ENCODE measurements at regions not wholly inside any gene's neighbourhood (a gene's known extent, or its start where the extent isn't known, plus 50 kb on each side); places are given as distances from the start of the nearest gene placed in this dataset.

DNA sequence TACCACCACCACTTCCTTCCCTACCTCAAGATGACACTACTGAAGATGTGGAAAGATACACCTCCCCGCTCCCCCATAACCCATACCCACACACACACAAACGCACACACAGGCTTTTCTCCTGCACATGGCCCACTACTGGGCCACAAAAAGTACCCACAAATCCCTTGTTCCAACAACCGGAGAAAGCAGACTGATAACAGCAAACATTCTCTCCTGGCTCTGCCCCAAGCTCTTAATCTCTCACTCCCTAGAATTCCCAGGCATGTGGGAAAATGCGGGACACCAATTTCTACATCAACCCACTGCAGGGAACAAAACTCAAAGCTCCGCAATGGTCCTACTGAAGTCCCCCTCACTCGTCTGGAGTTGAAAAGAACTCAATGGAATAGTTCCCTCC is 611.0 kb upstream of the KLF4 start:
- Histone ChIP-seq H3K27me3 (ENCODE audit: control insufficient read depth in 4 of 4, insufficient read depth in 4 of 4, low read length in 3 of 4) (no peaks in the 10 kb centered on the region), H3K27ac (ENCODE audit: low read depth in 1 of 2, low read length in 2 of 2) (no peak overlapping the region), H3K36me3 (ENCODE audit: control insufficient read depth in 4 of 4, insufficient read depth in 3 of 4, low read depth in 1 of 4, low read length in 3 of 4) (no peaks in the 10 kb centered on the region), H3K9me3 (ENCODE audit: control insufficient read depth in 4 of 4, low read length in 3 of 4) (no peaks in the 10 kb centered on the region), H3K4me1 (ENCODE audit: control insufficient read depth in 4 of 4, insufficient read depth in 4 of 4, low read length in 3 of 4) (no peaks in the 10 kb centered on the region), H3K9ac (ENCODE audit: low read depth in 1 of 2, low read length in 2 of 2) (no peak overlapping the region), H3K4me3 (ENCODE audit: low read depth in 1 of 3, low read length in 3 of 3) (no peak overlapping the region)
- no peak for DNase-seq (ENCODE audit: low spot score)
- WGBS, result 67% methylated on average over 6 of the region's 6 CpGs
- no peak for TF ChIP-seq EGR1 (IDR thresholded peaks at IDR 0.05; ENCODE audit: low read depth in 2 of 2)

DNA sequence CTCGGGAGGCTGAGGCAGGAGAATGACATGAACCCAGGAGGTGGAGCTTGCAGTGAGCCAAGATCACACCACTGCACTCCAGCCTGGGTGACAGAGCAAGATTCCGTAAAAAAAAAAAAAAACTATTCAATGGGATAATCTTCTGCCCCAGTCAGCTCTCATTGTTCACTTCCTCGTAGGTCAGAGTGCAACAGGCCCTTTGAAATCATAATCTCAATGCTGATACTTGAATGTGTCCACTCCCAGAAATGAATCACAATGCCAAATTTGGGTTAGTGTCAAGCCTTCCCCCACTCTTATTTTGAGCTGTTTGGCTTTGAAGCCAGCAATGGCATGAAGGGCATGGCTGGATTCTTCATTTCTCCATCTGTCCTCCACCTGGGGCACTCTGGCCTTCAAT is 610.3 kb upstream of the KLF4 start:
- Histone ChIP-seq H3K9me3 (ENCODE audit: control insufficient read depth in 4 of 4, low read length in 3 of 4) (no peaks in the 10 kb centered on the region), H3K4me3 (ENCODE audit: low read depth in 1 of 3, low read length in 3 of 3) (no peak overlapping the region), H3K27me3 (ENCODE audit: control insufficient read depth in 4 of 4, insufficient read depth in 4 of 4, low read length in 3 of 4) (no peaks in the 10 kb centered on the region), H3K36me3 (ENCODE audit: control insufficient read depth in 4 of 4, insufficient read depth in 3 of 4, low read depth in 1 of 4, low read length in 3 of 4) (no peaks in the 10 kb centered on the region), H3K9ac (ENCODE audit: low read depth in 1 of 2, low read length in 2 of 2) (no peak overlapping the region), H3K27ac (ENCODE audit: low read depth in 1 of 2, low read length in 2 of 2) (no peak overlapping the region), H3K4me1 (ENCODE audit: control insufficient read depth in 4 of 4, insufficient read depth in 4 of 4, low read length in 3 of 4) (no peaks in the 10 kb centered on the region)
- WGBS, result 83% methylated on average over 3 of the region's 3 CpGs
- no peak for DNase-seq (ENCODE audit: low spot score)
- TF ChIP-seq NR2F2 (IDR thresholded peaks at IDR 0.05) (peak; percentile 40), SP1 (IDR thresholded peaks at IDR 0.05) (no peak)

DNA sequence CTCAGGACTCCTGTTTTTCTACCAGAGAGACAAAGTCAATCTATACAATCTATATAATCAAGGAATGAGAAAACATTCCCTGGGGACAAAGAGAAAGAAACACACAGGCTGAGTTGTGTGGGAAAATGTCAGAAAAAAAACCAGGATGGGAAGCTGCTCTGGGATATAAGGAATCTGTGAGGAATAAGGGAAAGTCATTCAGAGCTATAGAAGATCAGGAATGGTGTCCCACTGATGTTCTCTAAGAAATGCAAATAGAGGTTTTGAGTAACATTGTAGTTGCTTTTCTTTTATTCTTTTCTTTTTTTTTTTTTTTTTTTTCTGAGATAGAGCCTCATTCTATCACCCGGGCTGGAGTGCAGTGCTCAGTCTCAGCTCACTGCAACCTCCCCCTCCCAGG is 605.9 kb upstream of the KLF4 start:
- H3K9ac ChIP-seq (ENCODE audit: low read depth in 1 of 2, low read length in 2 of 2), result no peak overlapping the region
- TF ChIP-seq, protein P1, sequence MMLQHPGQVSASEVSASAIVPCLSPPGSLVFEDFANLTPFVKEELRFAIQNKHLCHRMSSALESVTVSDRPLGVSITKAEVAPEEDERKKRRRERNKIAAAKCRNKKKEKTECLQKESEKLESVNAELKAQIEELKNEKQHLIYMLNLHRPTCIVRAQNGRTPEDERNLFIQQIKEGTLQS (IDR thresholded peaks at IDR 0.05), result no peak
- TF ChIP-seq SP1 (IDR thresholded peaks at IDR 0.05) (no peak), JUND (IDR thresholded peaks at IDR 0.05) (no peak), HNF4A (conservative IDR thresholded peaks at IDR 0.05) (no peak), HNF4G (IDR thresholded peaks at IDR 0.05) (no peak), EGR1 (IDR thresholded peaks at IDR 0.05; ENCODE audit: low read depth in 2 of 2) (no peak), RAD21 (IDR thresholded peaks at IDR 0.05) (no peak), NR2F2 (IDR thresholded peaks at IDR 0.05) (no peak), YY1 (IDR thresholded peaks at IDR 0.05) (no peak), FOXA2 (IDR thresholded peaks at IDR 0.05) (no peak), FOXA1 (IDR thresholded peaks at IDR 0.05) (no peak), TAF1 (conservative IDR thresholded peaks at IDR 0.05) (no peak), RXRA (IDR thresholded peaks at IDR 0.05) (no peak), GABPA (IDR thresholded peaks at IDR 0.05 in 1 of 2, conservative IDR thresholded peaks at IDR 0.05 in 1 of 2) (no peak)
- TF ChIP-seq, protein P2, sequence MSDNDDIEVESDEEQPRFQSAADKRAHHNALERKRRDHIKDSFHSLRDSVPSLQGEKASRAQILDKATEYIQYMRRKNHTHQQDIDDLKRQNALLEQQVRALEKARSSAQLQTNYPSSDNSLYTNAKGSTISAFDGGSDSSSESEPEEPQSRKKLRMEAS (IDR thresholded peaks at IDR 0.05), result no peak
- TF ChIP-seq, protein P3, sequence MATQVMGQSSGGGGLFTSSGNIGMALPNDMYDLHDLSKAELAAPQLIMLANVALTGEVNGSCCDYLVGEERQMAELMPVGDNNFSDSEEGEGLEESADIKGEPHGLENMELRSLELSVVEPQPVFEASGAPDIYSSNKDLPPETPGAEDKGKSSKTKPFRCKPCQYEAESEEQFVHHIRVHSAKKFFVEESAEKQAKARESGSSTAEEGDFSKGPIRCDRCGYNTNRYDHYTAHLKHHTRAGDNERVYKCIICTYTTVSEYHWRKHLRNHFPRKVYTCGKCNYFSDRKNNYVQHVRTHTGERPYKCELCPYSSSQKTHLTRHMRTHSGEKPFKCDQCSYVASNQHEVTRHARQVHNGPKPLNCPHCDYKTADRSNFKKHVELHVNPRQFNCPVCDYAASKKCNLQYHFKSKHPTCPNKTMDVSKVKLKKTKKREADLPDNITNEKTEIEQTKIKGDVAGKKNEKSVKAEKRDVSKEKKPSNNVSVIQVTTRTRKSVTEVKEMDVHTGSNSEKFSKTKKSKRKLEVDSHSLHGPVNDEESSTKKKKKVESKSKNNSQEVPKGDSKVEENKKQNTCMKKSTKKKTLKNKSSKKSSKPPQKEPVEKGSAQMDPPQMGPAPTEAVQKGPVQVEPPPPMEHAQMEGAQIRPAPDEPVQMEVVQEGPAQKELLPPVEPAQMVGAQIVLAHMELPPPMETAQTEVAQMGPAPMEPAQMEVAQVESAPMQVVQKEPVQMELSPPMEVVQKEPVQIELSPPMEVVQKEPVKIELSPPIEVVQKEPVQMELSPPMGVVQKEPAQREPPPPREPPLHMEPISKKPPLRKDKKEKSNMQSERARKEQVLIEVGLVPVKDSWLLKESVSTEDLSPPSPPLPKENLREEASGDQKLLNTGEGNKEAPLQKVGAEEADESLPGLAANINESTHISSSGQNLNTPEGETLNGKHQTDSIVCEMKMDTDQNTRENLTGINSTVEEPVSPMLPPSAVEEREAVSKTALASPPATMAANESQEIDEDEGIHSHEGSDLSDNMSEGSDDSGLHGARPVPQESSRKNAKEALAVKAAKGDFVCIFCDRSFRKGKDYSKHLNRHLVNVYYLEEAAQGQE (IDR thresholded peaks at IDR 0.05), result no peak
- TF ChIP-seq, protein P4, sequence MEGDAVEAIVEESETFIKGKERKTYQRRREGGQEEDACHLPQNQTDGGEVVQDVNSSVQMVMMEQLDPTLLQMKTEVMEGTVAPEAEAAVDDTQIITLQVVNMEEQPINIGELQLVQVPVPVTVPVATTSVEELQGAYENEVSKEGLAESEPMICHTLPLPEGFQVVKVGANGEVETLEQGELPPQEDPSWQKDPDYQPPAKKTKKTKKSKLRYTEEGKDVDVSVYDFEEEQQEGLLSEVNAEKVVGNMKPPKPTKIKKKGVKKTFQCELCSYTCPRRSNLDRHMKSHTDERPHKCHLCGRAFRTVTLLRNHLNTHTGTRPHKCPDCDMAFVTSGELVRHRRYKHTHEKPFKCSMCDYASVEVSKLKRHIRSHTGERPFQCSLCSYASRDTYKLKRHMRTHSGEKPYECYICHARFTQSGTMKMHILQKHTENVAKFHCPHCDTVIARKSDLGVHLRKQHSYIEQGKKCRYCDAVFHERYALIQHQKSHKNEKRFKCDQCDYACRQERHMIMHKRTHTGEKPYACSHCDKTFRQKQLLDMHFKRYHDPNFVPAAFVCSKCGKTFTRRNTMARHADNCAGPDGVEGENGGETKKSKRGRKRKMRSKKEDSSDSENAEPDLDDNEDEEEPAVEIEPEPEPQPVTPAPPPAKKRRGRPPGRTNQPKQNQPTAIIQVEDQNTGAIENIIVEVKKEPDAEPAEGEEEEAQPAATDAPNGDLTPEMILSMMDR (IDR thresholded peaks at IDR 0.05; ENCODE audit: low read depth, low read length, missing input control), result no peak
- TF ChIP-seq, protein P5, sequence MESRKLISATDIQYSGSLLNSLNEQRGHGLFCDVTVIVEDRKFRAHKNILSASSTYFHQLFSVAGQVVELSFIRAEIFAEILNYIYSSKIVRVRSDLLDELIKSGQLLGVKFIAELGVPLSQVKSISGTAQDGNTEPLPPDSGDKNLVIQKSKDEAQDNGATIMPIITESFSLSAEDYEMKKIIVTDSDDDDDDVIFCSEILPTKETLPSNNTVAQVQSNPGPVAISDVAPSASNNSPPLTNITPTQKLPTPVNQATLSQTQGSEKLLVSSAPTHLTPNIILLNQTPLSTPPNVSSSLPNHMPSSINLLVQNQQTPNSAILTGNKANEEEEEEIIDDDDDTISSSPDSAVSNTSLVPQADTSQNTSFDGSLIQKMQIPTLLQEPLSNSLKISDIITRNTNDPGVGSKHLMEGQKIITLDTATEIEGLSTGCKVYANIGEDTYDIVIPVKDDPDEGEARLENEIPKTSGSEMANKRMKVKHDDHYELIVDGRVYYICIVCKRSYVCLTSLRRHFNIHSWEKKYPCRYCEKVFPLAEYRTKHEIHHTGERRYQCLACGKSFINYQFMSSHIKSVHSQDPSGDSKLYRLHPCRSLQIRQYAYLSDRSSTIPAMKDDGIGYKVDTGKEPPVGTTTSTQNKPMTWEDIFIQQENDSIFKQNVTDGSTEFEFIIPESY (IDR thresholded peaks at IDR 0.05), result no peak
- no peaks in the 10 kb centered on the region for H3K36me3 ChIP-seq (ENCODE audit: control insufficient read depth in 4 of 4, insufficient read depth in 3 of 4, low read depth in 1 of 4, low read length in 3 of 4)
- no peak for DNase-seq (ENCODE audit: low spot score)
- no peak overlapping the region for H3K27ac ChIP-seq (ENCODE audit: low read depth in 1 of 2, low read length in 2 of 2)
- H3K4me3 ChIP-seq (ENCODE audit: low read depth in 1 of 3, low read length in 3 of 3), result no peak overlapping the region
- WGBS, result 100% methylated on average over 1 of the region's 1 CpG
- H3K9me3 ChIP-seq (ENCODE audit: control insufficient read depth in 4 of 4, low read length in 3 of 4), result peaks cover 0 to 4% (median 0%) of the 10 kb centered on the region in 4 donors
- no peaks in the 10 kb centered on the region for H3K4me1 ChIP-seq (ENCODE audit: control insufficient read depth in 4 of 4, insufficient read depth in 4 of 4, low read length in 3 of 4)
- H3K27me3 ChIP-seq (ENCODE audit: control insufficient read depth in 4 of 4, insufficient read depth in 4 of 4, low read length in 3 of 4), result no peaks in the 10 kb centered on the region
